HEK293 (cell line): ENCODE measurements at regions not wholly inside any gene's neighbourhood (a gene's known extent, or its start where the extent isn't known, plus 50 kb on each side); places are given as distances from the start of the nearest gene placed in this dataset.

Source experiments
- CTCF ChIA-PET: fragments of 350-600 bp; formaldehyde crosslinking; extraction: SDS; loops from one replicate; lab custom pipeline; 2021; ENCODE audit warnings: antibody characterized with exemption; lab: Yijun Ruan, JAX
- POLR2A ChIA-PET: fragments of 300-600 bp; formaldehyde crosslinking; extraction: SDS; loops from one replicate; lab custom pipeline; 2020; ENCODE audit warnings: antibody characterized with exemption, inconsistent platforms; lab: Yijun Ruan, JAX
- H3K27ac ChIP-seq: fragments of 200-500 bp; sonication (Bioruptor generic); 2 replicates; pipeline ENCODE4 v1.5.1; 2014; ENCODE audit warnings: low read depth, low read length, control low read depth, inconsistent platforms; ENCODE audit errors: extremely low read depth
- H3K36me3 ChIP-seq, 2 experiments: fragments of 200-500 bp in 1 of 2; sonication (Bioruptor generic) in 1 of 2; 1 replicate in 1 of 2; 2 replicates in 1 of 2; pipeline ENCODE4 v1.5.1; 2014 to 2017; ENCODE audit warnings: inconsistent platforms in 2 of 2, low read length in 2 of 2; ENCODE audit not compliant: control insufficient read depth in 2 of 2, insufficient read depth in 1 of 2
- H3K4me1 ChIP-seq: fragments of 200-500 bp; sonication (Bioruptor generic); 2 replicates; pipeline ENCODE4 v1.5.1; 2014; ENCODE audit warnings: mild to moderate bottlenecking, low read length, inconsistent platforms; ENCODE audit not compliant: control insufficient read depth, insufficient read depth
- H3K4me3 ChIP-seq: 2 replicates; pipeline ENCODE4 v1.5.1; 2011; ENCODE audit warnings: low read depth, mild to moderate bottlenecking, control low read depth, low read length, moderate library complexity
- H3K9me3 ChIP-seq: fragments of 200-500 bp; sonication (Bioruptor generic); 2 replicates; pipeline ENCODE4 v1.5.1; 2014; ENCODE audit warnings: low read depth, low read length, inconsistent platforms; ENCODE audit not compliant: control insufficient read depth, insufficient read depth
- ELK4 ChIP-seq: IDR thresholded peaks from 2 replicates; pipeline ENCODE4 v1.6.1; 2011; ENCODE audit warnings: mild to moderate bottlenecking, low read depth, low read length, borderline replicate concordance
- GLI2 ChIP-seq: fragments of 450-650 bp; formaldehyde crosslinking; IDR thresholded peaks from 2 replicates; pipeline ENCODE4; 2017; ENCODE audit warnings: missing biosample characterization, missing genetic modification characterization, low read depth, borderline replicate concordance
- IKZF3 ChIP-seq: fragments of 450-650 bp; IDR thresholded peaks from 2 replicates; pipeline ENCODE4 v1.5.0; 2018; ENCODE audit warnings: missing biosample characterization, mild to moderate bottlenecking, missing genetic modification characterization, moderate library complexity
- KLF10 ChIP-seq: fragments of 450-650 bp; IDR thresholded peaks from 2 replicates; pipeline ENCODE4 v1.5.1; 2018; ENCODE audit warnings: missing biosample characterization, mild to moderate bottlenecking, missing genetic modification characterization
- KLF17 ChIP-seq: fragments of 450-650 bp; formaldehyde crosslinking; IDR thresholded peaks from 2 replicates; pipeline ENCODE4 v1.5.1; 2016; ENCODE audit warnings: missing biosample characterization, missing genetic modification characterization
- MYNN ChIP-seq: fragments of 450-650 bp; formaldehyde crosslinking; IDR thresholded peaks from 2 replicates; pipeline ENCODE4 v1.5.1; 2016; ENCODE audit warnings: missing biosample characterization, missing genetic modification characterization, borderline replicate concordance
- PRDM10 ChIP-seq: fragments of 450-650 bp; formaldehyde crosslinking; IDR thresholded peaks from 2 replicates; pipeline ENCODE4 v1.5.1; 2016; ENCODE audit warnings: missing biosample characterization, missing genetic modification characterization
- SP7 ChIP-seq: fragments of 450-650 bp; formaldehyde crosslinking; IDR thresholded peaks from 2 replicates; pipeline ENCODE4 v1.5.1; 2016; ENCODE audit warnings: missing biosample characterization, missing genetic modification characterization
- TCF7L2 ChIP-seq: IDR thresholded peaks from 2 replicates; pipeline ENCODE4 v1.6.1; 2011; ENCODE audit warnings: low read depth, mild to moderate bottlenecking, inconsistent platforms, low read length, moderate library complexity, borderline replicate concordance
- ZBTB21 ChIP-seq: fragments of 450-650 bp; formaldehyde crosslinking; IDR thresholded peaks from 2 replicates; pipeline ENCODE4 v1.5.1; 2017; ENCODE audit warnings: missing biosample characterization, missing genetic modification characterization
- ZBTB8A ChIP-seq: fragments of 450-650 bp; formaldehyde crosslinking; IDR thresholded peaks from 2 replicates; pipeline ENCODE4 v1.5.1; 2016; ENCODE audit warnings: missing biosample characterization, missing genetic modification characterization
- ZFP41 ChIP-seq: fragments of 450-650 bp; formaldehyde crosslinking; IDR thresholded peaks from 2 replicates; pipeline ENCODE4 v1.5.1; 2016; ENCODE audit warnings: missing biosample characterization, missing genetic modification characterization, borderline replicate concordance
- ZNF114 ChIP-seq: fragments of 450-650 bp; formaldehyde crosslinking; IDR thresholded peaks from 2 replicates; pipeline ENCODE4 v1.5.0; 2017; ENCODE audit warnings: missing biosample characterization, missing genetic modification characterization
- ZNF211 ChIP-seq: fragments of 450-650 bp; formaldehyde crosslinking; IDR thresholded peaks from 2 replicates; pipeline ENCODE4 v1.5.1; 2016; ENCODE audit warnings: low read depth, missing biosample characterization, missing genetic modification characterization
- ZNF23 ChIP-seq: fragments of 450-650 bp; formaldehyde crosslinking; IDR thresholded peaks from 2 replicates; pipeline ENCODE4 v1.5.1; 2016; ENCODE audit warnings: missing biosample characterization, missing genetic modification characterization, borderline replicate concordance
- ZNF362 ChIP-seq: fragments of 450-650 bp; formaldehyde crosslinking; IDR thresholded peaks from 2 replicates; pipeline ENCODE4 v1.5.1; 2016; ENCODE audit warnings: missing biosample characterization, missing genetic modification characterization
- ZNF514 ChIP-seq: fragments of 450-650 bp; formaldehyde crosslinking; IDR thresholded peaks from 2 replicates; pipeline ENCODE4 v1.5.1; 2016; ENCODE audit warnings: missing biosample characterization, missing genetic modification characterization
- ZNF529 ChIP-seq: fragments of 450-650 bp; formaldehyde crosslinking; IDR thresholded peaks from 2 replicates; pipeline ENCODE4 v1.5.1; 2017; ENCODE audit warnings: missing genetic modification characterization, missing biosample characterization; ENCODE audit not compliant: insufficient replicate concordance
- ZNF558 ChIP-seq: fragments of 450-650 bp; formaldehyde crosslinking; IDR thresholded peaks from 2 replicates; pipeline ENCODE4 v1.5.1; 2016; ENCODE audit warnings: missing biosample characterization, missing genetic modification characterization
- ZNF624 ChIP-seq: fragments of 450-650 bp; formaldehyde crosslinking; IDR thresholded peaks from 2 replicates; pipeline ENCODE4 v1.5.1; 2017; ENCODE audit warnings: missing biosample characterization, missing genetic modification characterization
- ZNF664 ChIP-seq: fragments of 450-650 bp; formaldehyde crosslinking; IDR thresholded peaks from 2 replicates; pipeline ENCODE4 v1.5.1; 2016; ENCODE audit warnings: missing biosample characterization, missing genetic modification characterization
- ZNF677 ChIP-seq: fragments of 450-650 bp; IDR thresholded peaks from 2 replicates; pipeline ENCODE4 v1.5.0; 2018; ENCODE audit warnings: missing biosample characterization, mild to moderate bottlenecking, missing genetic modification characterization, moderate library complexity
- ZNF692 ChIP-seq: fragments of 450-650 bp; formaldehyde crosslinking; IDR thresholded peaks from 2 replicates; pipeline ENCODE4 v1.5.1; 2016; ENCODE audit warnings: missing biosample characterization, missing genetic modification characterization
- ZNF704 ChIP-seq: fragments of 450-650 bp; formaldehyde crosslinking; IDR thresholded peaks from 2 replicates; pipeline ENCODE4 v1.5.1; 2016; ENCODE audit warnings: missing biosample characterization, missing genetic modification characterization
- ZNF747 ChIP-seq: fragments of 450-650 bp; formaldehyde crosslinking; IDR thresholded peaks from 2 replicates; pipeline ENCODE4 v1.5.1; 2016; ENCODE audit warnings: missing biosample characterization, missing genetic modification characterization
- ZSCAN23 ChIP-seq: fragments of 450-650 bp; formaldehyde crosslinking; IDR thresholded peaks from 2 replicates; pipeline ENCODE4 v1.5.1; 2016; ENCODE audit warnings: missing biosample characterization, missing genetic modification characterization
- ZSCAN5A ChIP-seq: fragments of 450-650 bp; formaldehyde crosslinking; IDR thresholded peaks from 2 replicates; pipeline ENCODE4 v1.5.1; 2016; ENCODE audit warnings: missing biosample characterization, missing genetic modification characterization

GRCh38 chr4:114078636-114079035 is 99.2 kb upstream of the ARSJ start:
- Histone ChIP-seq H3K4me1 (no peaks in the 10 kb centered on the region), H3K27ac (no peak overlapping the region), H3K4me3 (no peak overlapping the region), H3K9me3 (no peaks in the 10 kb centered on the region), H3K36me3 (no peaks in the 10 kb centered on the region)
- ChIA-PET CTCF (no interaction called here), POLR2A (no interaction called here)
- TF ChIP-seq ZBTB21 (tag by site-specific recombination) (no peak), ZNF211 (no peak), ZFP41 (tag by site-specific recombination) (no peak), IKZF3 (tag by site-specific recombination) (no peak), KLF17 (tag by site-specific recombination) (no peak), ZNF747 (tag by site-specific recombination) (no peak), ZNF677 (tag by site-specific recombination) (no peak), ZNF624 (tag by site-specific recombination) (no peak), ZNF664 (tag by site-specific recombination) (no peak), ZNF514 (no peak), KLF10 (tag by site-specific recombination) (no peak), ZNF704 (tag by site-specific recombination) (no peak), ZNF114 (tag by site-specific recombination) (no peak), ZBTB8A (tag by site-specific recombination) (no peak), ZSCAN23 (tag by site-specific recombination) (no peak), ZNF692 (tag by site-specific recombination) (no peak), ZNF529 (no peak), ZNF558 (tag by site-specific recombination) (no peak), MYNN (tag by site-specific recombination) (no peak)

GRCh38 chr4:114081783-114082182 is 102.3 kb upstream of the ARSJ start:
- Histone ChIP-seq H3K4me1 (no peaks in the 10 kb centered on the region), H3K36me3 (no peaks in the 10 kb centered on the region), H3K27ac (no peak overlapping the region), H3K9me3 (no peaks in the 10 kb centered on the region), H3K4me3 (no peak overlapping the region)
- CTCF ChIA-PET, result interaction anchor here (0.6 kb wide), 1 partner anchor 43 kb away, joined by 3 read pairs; no protein-coding TSS in a partner anchor
- POLR2A ChIA-PET, result no interaction called here
- TF ChIP-seq GLI2 (tag by site-specific recombination) (no peak), ELK4 (no peak), ZNF362 (tag by site-specific recombination) (no peak), ZSCAN5A (no peak), ZNF23 (tag by site-specific recombination) (no peak), TCF7L2 (no peak), PRDM10 (tag by site-specific recombination) (no peak), SP7 (tag by site-specific recombination) (no peak)
